ENCODE measurements at regions not wholly inside any gene's neighbourhood (a gene's known extent, or its start where the extent isn't known, plus 50 kb on each side); places are given as distances from the start of the nearest gene placed in this dataset.

GRCh38 chr18:27627927-27628326 is 442.8 kb upstream of the CHST9 start:
- DNase-seq (ENCODE audit: low read depth) = no peak

DNA sequence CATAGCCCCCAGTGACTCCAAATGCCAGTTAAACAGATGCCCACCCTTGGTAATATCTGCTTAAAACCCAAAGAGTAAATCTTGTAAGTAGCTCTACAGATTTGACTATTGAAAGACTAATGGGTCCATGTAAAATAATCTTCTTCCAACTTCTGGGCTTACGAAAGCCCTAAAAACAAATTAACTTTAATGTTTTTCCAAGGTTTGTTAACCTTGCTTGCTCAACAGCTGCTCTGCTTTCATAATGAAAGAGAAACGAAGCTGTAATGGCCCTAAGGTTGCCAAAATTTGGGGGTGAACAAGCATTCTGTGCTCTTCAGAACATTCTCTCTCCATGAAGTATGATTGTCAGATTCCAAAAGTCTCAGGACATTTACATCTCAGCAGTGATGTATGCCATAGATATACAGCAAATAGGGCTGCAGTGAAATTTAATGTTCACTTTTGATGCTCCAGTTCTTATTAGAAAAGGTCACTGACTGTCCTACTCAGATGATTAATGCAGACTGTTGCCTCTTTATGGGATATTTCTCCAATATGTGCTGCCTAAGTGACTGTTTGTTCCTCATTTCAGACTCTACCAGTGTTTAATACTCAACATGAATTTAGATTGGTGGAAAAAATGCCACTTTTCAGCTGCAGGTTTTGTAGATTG is 436.3 kb upstream of the CHST9 start:
- no peak for DNase-seq (ENCODE audit: low read depth)

- DNase-seq (ENCODE audit: low read depth) = no peak
Observed at GRCh38 chr18:27619906-27620305, 434.8 kb upstream of the CHST9 start.

DNA sequence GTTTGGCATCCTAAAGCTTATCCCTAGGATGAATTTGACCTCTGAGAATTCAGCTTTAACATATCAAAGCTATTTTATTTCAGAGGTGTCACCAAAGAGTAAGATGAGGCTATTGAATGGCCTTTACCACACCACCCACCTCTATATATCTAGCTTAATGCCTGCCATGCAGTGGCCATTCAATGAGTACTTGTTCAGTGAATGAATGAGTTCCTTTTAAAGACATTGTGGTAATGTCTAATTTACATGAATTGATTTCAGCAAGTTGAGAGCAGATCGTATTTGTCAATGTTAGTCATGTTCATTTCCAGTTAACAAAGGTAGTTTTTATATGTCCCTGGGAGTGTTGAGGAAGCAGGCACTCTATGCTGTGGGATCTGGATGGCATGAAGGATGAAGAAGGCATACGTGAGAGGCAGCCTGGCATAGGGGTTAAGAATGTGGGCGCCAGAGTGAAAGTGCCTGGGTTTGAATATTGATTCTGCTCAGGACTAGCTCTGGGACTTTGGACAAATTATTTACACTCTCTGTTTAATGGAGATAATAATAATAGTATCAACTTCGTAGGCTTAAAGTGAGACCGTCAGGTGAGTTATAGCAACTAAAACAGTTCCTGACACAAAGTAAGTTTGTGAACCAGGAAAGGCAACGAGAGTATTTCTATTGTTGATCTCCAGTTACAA is 434.1 kb upstream of the CHST9 start:
- no peak for DNase-seq (ENCODE audit: low read depth)

DNA sequence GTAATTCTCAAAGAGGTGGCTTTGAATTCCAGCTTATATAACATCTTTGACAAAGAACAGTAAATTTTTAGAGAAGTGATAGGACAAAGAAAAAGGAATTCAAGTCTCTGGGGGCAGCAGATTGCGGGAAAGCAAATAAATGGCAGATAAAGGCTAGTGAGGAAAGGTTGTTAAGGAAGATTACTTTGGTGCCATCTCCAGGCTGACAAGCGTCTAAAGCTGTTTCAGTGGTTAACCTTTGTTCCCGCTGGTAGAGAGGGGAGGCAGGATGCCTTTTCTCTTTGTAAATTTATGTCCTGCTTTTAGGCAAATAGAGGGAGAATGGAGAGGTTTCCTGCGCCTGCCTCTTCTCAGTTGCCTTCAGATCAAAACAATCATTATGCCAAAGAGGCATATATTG is 431.2 kb upstream of the CHST9 start:
- no peak for DNase-seq (ENCODE audit: low read depth)

DNA sequence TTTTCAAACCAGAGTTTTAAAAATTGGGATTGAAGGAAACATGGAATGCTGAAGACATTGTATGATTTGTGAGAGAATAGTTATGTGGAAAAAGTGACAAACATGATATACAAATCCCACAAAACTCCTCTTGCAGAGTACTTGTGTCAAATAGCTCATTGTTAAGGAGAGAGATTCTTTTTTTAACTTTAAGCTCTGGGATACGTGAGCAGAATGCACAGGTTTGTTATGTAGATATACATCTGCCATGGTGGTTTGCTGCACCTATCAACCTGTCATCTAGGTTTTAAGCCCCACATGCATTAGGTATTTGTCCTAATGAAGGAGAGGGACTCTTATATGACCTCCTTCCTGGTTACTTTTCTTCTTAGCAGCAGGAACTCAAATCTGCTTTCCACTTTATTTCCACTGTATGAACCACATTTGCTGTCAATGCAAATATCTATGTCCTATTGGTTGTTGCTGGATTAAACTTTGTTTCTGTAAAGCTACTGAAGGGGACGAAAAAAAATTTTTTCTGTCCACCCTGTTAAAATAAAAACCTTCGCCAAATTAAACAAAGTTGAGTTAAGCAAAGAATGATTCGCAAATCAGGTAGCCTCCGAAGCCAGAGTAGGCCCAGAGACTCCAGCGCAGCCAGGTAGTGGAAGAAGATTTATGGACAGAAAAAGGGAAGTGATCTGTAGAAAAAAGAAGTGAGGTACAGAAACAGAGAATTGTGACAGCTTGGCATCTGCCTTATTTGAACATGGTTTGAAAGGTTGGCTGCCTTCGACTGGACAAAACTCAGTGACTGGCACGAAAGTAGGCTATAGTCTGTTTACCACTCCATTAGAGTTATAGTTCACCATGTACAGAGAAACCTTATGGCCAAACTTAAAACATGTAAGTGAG is 430.1 kb upstream of the CHST9 start:
- no peak for DNase-seq (ENCODE audit: low read depth)

GRCh38 chr18:27609221-27609620 is 424.1 kb upstream of the CHST9 start:
- DNase-seq (ENCODE audit: low read depth) = peak; percentile 24

GRCh38 chr18:27608742-27609141 is 423.6 kb upstream of the CHST9 start:
- DNase-seq (ENCODE audit: low read depth) = no peak

- no peak for DNase-seq (ENCODE audit: low read depth)
Observed at GRCh38 chr18:27608174-27608573, 423.1 kb upstream of the CHST9 start.

DNA sequence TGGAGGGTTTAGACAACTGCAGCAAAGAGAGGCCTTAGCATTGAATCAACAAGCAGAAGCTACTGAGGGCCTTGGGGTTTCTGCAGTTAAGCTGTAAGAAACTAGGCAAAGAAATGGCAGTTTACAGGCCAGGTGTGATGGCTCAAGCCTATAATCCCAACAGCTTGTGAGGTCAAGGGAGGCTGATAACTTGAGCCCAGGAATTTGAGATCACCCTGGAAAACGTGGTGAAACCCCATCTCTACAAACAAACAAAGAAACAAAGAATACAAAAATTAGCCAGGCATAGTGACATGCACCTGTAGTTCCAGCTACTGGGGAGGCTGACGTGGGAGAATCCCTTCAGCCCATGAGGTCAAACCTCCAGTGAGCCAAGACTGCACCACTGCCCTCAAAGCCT is 421.6 kb upstream of the CHST9 start:
- DNase-seq (ENCODE audit: low read depth) = no peak

DNA sequence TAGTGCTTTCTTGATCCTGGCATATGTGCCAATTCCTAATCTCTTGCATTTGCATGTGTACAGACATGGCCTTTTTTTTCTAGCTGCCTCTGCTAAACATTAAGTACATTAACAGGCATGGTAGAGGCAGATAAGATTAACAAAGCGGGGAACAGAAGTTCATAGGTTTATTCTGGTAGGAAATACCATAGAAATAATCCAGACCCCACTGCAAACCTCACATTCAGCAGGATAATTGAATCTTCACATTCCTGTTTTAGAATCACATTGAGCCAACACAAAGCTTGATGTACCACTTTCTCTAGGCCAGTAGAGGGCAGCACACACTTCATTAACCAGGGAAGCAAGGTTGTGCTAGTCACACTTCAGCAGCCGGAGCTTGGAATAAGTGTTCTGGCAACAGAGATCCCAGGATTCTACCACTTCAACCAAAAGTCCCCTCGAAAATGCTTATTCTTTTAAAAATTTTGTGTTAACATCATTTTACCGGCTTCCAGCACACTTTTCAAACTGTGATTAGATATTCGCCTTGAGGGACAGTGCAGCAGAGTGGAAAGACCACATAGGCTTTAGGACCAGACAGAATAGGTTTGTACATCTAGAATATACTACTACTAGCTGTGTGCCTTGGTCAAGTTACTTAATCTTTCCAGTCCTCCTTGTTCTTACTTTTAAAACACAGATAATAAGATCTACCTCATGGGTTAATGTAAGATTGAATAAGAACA is 420.2 kb upstream of the CHST9 start:
- peak; percentile 43 for DNase-seq (ENCODE audit: low read depth)

GRCh38 chr18:27604583-27604982 is 419.5 kb upstream of the CHST9 start:
- DNase-seq (ENCODE audit: low read depth) = peak; percentile 49

DNA sequence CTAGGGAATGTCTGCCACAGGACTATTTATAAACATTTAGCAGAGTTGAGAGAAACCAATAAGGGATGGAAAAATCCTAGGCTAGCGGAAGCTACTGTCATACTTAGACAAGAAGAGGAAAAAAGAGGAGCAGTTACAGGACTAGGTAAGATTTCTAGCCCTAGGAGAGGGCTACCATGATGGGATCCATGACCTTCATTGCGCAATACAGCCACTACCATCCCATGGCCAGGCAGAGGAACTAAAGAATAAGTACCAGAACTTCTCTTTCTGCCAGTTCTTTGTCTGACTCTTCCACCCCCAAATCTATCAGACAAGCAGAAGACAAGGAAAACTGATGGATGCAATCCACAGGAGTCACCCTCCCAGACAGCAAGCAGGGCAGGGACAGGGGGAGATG is 417.0 kb upstream of the CHST9 start:
- DNase-seq (ENCODE audit: low read depth) = no peak

GRCh38 chr18:27600245-27600644 is 415.1 kb upstream of the CHST9 start:
- no peak for DNase-seq (ENCODE audit: low read depth)

DNA sequence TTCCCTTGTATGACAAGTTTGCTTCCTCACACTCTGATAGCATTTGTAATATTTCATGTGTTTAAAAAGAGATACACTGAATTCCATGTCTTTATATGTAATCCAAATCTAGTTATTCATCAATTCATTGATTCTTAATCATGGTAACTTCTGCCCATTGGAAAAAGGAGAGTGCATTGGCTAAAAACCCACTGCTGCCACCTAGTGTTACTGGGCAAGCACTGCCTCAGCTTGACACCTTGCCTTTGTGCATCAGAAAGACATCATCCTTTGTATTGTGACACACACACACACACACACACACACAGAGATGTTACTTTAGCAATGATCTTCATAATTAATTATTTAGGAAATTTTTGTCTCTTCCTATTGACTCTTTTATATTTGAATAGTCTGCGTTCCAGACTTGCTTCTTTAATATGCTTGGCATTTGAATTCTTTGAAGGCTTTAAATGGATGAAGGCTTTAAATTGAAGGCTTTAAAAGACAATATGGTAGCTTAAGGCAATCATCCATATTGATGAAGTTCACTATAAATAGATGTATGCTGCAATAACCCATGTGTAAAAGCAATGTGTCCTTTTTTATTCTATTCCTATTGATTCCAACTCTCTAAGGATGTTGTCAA is 414.2 kb upstream of the CHST9 start:
- no peak for DNase-seq (ENCODE audit: low read depth)

DNA sequence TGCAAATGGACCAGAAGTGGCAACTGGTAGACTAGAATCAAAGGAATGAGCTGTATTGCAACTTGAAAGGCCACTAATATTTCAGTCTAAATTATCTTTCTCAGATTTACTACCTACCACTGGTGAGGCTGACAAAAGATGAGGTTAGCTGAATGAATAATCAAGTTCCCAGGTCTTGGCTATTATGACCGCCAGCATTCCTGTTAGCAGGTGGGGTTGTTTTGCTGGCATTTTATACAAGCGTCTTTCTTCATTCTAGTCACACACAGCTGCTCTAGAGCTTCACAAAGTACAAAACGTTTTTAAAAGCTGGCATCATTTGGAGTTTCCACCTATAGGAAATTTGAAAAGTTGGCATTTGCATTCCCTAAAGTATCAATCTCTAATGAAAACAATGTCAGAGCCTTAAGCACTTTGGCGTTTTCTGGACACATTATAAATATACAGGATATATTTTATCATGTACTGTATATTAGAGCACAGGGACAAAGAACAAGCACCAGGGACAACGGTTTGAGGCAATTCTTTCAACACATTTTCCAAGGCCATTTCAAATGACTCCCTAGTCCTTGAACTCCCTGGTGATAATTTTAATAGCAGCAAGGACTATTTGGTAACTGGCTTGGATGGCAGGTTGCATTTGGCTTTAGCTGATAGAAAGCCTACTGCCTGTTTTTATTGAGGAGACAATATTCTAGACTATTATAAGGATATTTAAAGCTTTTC is 410.2 kb upstream of the CHST9 start:
- DNase-seq (ENCODE audit: low read depth) = no peak

GRCh38 chr18:27585602-27586173 is 400.6 kb upstream of the CHST9 start:
- DNase-seq (ENCODE audit: low read depth) = no peak

DNA sequence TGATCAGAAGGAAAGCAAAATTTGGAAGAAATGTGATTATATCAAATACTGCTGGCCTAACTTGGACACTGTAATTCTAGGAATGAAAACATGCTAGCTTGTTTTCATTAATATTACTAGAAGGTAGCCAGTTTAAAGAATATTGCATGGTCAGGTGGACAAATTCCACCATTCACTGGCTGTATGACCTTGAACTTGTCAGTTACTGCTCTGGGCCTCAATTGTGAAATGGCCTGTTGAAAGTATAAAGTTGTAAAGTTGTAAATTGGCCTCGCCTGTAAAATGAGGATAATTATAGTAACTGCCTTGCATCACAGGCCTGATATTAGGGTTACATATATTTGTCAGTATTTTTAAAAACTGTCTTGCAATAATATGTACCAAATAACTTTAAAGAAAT is 398.4 kb upstream of the CHST9 start:
- no peak for DNase-seq (ENCODE audit: low read depth)

DNA sequence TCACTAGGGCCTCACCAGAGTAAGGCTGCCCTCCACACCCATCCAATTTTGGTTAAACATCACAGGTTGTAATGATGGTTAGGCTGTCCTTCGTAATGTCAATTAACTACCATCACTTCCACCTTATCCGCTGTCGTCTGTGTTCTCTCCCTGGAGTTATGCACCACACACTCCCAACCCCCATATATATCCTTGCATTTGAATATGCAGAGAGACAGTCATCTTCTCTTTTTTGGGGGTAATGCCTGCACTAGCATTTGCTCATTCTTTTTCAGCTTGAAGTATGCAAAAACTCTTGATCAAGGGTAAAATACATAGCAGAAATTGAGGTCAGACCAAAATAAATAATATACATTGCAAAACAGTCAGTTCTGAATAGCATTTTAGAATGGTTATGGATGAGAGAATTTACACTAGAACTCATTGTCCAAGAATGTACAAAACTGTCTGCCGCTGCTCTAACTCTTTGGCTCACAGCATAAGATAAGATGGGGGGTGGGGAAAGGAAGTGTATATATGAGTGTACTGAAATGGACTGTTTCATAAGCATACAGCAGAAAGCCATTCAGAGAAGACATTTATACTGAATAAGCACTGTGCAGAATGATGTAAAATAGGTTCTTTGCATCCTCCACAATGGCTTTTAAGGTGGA is 397.8 kb upstream of the CHST9 start:
- DNase-seq (ENCODE audit: low read depth) = peak; percentile 43

- no peak for DNase-seq (ENCODE audit: low read depth)
Observed at GRCh38 chr18:27581296-27581904, 396.3 kb upstream of the CHST9 start.

All from non-pigmented ciliary epithelial cell (primary cell).